ENCODE measurements at regions not wholly inside any gene's neighbourhood (a gene's known extent, or its start where the extent isn't known, plus 50 kb on each side); places are given as distances from the start of the nearest gene placed in this dataset.

- Mint-ChIP-seq H3K4me1 (ENCODE audit: unreplicated experiment) (peaks cover 6% of the 10 kb centered on the region), H3K4me3 (ENCODE audit: unreplicated experiment) (no peak overlapping the region), H3K27ac (ENCODE audit: unreplicated experiment) (no peak overlapping the region), H3K9me3 (ENCODE audit: unreplicated experiment) (no peaks in the 10 kb centered on the region), H3K27me3 (ENCODE audit: unreplicated experiment) (peaks cover 5% of the 10 kb centered on the region), H3K36me3 (ENCODE audit: low read depth, unreplicated experiment) (no peaks in the 10 kb centered on the region)
- no peak for TF ChIP-seq CTCF (IDR thresholded peaks at IDR 0.05; ENCODE audit: unreplicated experiment)
- DNase-seq (ENCODE audit: low spot score): no peak
These were observed 98.1 kb upstream of the ALDH1B1 start for GRCh38 chr9:38294220-38294960.

- no peak for TF ChIP-seq CTCF (IDR thresholded peaks at IDR 0.05; ENCODE audit: unreplicated experiment)
These were observed 99.5 kb upstream of the ALDH1B1 start for GRCh38 chr9:38293022-38293421.

GRCh38 chr9:38292480-38292879 lies 100.0 kb upstream of the ALDH1B1 start:
- Mint-ChIP-seq H3K4me3 (ENCODE audit: unreplicated experiment) (no peak overlapping the region), H3K36me3 (ENCODE audit: low read depth, unreplicated experiment) (no peaks in the 10 kb centered on the region), H3K9me3 (ENCODE audit: unreplicated experiment) (no peaks in the 10 kb centered on the region), H3K4me1 (ENCODE audit: unreplicated experiment) (peaks cover 6% of the 10 kb centered on the region), H3K27ac (ENCODE audit: unreplicated experiment) (no peak overlapping the region), H3K27me3 (ENCODE audit: unreplicated experiment) (peaks cover 8% of the 10 kb centered on the region)
- TF ChIP-seq CTCF (IDR thresholded peaks at IDR 0.05; ENCODE audit: unreplicated experiment): no peak
- DNase-seq (ENCODE audit: low spot score): no peak

More at GRCh38 chr9:38293022-38293421, 99.5 kb upstream of the ALDH1B1 start:
- H3K27ac Mint-ChIP-seq (ENCODE audit: unreplicated experiment): no peak overlapping the region
- peaks cover 5% of the 10 kb centered on the region for H3K27me3 Mint-ChIP-seq (ENCODE audit: unreplicated experiment)
- no peaks in the 10 kb centered on the region for H3K36me3 Mint-ChIP-seq (ENCODE audit: low read depth, unreplicated experiment)
- DNase-seq (ENCODE audit: low spot score): no peak
- no peak overlapping the region for H3K4me3 Mint-ChIP-seq (ENCODE audit: unreplicated experiment)
- H3K4me1 Mint-ChIP-seq (ENCODE audit: unreplicated experiment): peaks cover 6% of the 10 kb centered on the region
- H3K9me3 Mint-ChIP-seq (ENCODE audit: unreplicated experiment): no peaks in the 10 kb centered on the region

GRCh38 chr9:38289866-38290245 lies 102.6 kb upstream of the ALDH1B1 start:
- Mint-ChIP-seq H3K36me3 (ENCODE audit: low read depth, unreplicated experiment) (no peaks in the 10 kb centered on the region), H3K4me1 (ENCODE audit: unreplicated experiment) (no peaks in the 10 kb centered on the region), H3K27me3 (ENCODE audit: unreplicated experiment) (peaks cover 3% of the 10 kb centered on the region), H3K27ac (ENCODE audit: unreplicated experiment) (no peak overlapping the region), H3K4me3 (ENCODE audit: unreplicated experiment) (no peak overlapping the region), H3K9me3 (ENCODE audit: unreplicated experiment) (no peaks in the 10 kb centered on the region)
- no peak for DNase-seq (ENCODE audit: low spot score)
- TF ChIP-seq CTCF (IDR thresholded peaks at IDR 0.05; ENCODE audit: unreplicated experiment): no peak

- DNase-seq (ENCODE audit: low spot score): no peak
- peaks cover 3% of the 10 kb centered on the region for H3K27me3 Mint-ChIP-seq (ENCODE audit: unreplicated experiment)
- H3K27ac Mint-ChIP-seq (ENCODE audit: unreplicated experiment): no peak overlapping the region
- H3K9me3 Mint-ChIP-seq (ENCODE audit: unreplicated experiment): no peaks in the 10 kb centered on the region
- no peaks in the 10 kb centered on the region for H3K36me3 Mint-ChIP-seq (ENCODE audit: low read depth, unreplicated experiment)
- no peaks in the 10 kb centered on the region for H3K4me1 Mint-ChIP-seq (ENCODE audit: unreplicated experiment)
- H3K4me3 Mint-ChIP-seq (ENCODE audit: unreplicated experiment): no peak overlapping the region
- TF ChIP-seq CTCF (IDR thresholded peaks at IDR 0.05; ENCODE audit: unreplicated experiment): no peak
These were observed 103.2 kb upstream of the ALDH1B1 start for GRCh38 chr9:38289236-38289865.
